ENCODE measurements at regions not wholly inside any gene's neighbourhood (a gene's known extent, or its start where the extent isn't known, plus 50 kb on each side); places are given as distances from the start of the nearest gene placed in this dataset.

- TF ChIP-seq NFIC (IDR thresholded peaks at IDR 0.05; ENCODE audit: borderline replicate concordance) (no peak), CTCF (IDR thresholded peaks at IDR 0.05) (no peak), SMC3 (IDR thresholded peaks at IDR 0.05; ENCODE audit: low read depth, low read length) (no peak)
These were observed 106.9 kb downstream of the WT1 start (continued) for GRCh38 chr11:32328392-32328791.

GRCh38 chr11:32331098-32331497, 104.2 kb downstream of the WT1 start:
- Histone ChIP-seq H3K36me3 (replicated peaks in 1 of 2; ENCODE audit: control insufficient read depth in 1 of 2, insufficient read depth in 2 of 2, low read length in 1 of 2) (no peaks in the 10 kb centered on the region), H3K9ac (no peak overlapping the region), H3K27ac (ENCODE audit: low read depth in 2 of 2, low read length in 1 of 2) (no peak overlapping the region), H3K9me2 (no peaks in the 10 kb centered on the region), H3K4me1 (ENCODE audit: control insufficient read depth in 1 of 2, insufficient read depth in 2 of 2, low read depth in 1 of 2, low read length in 1 of 2) (peaks cover 0 to 8% of the 10 kb centered on the region in 2 experiments; a peak in 1 of 4 replicates), H3K4me3 (ENCODE audit: low read depth in 2 of 2, low read length in 1 of 2) (no peak overlapping the region), H3K4me2 (no peak overlapping the region), H3F3A (replicated peaks; ENCODE audit: insufficient read depth) (no peaks in the 10 kb centered on the region), H3K27me3 (ENCODE audit: insufficient read depth) (peaks cover 7% of the 10 kb centered on the region; the same call in 1 of the 2 replicates), H4K20me1 (ENCODE audit: insufficient read depth) (no peaks in the 10 kb centered on the region), H3K9me3 (no peaks in the 10 kb centered on the region), H2AFZ (ENCODE audit: low read depth) (no peak overlapping the region), H3K79me2 (ENCODE audit: insufficient read depth) (no peaks in the 10 kb centered on the region)
- 42% methylated on average over 8 of the region's 10 CpGs for WGBS (ENCODE audit: low lambda C conversion rate)
- TF ChIP-seq, protein P1, sequence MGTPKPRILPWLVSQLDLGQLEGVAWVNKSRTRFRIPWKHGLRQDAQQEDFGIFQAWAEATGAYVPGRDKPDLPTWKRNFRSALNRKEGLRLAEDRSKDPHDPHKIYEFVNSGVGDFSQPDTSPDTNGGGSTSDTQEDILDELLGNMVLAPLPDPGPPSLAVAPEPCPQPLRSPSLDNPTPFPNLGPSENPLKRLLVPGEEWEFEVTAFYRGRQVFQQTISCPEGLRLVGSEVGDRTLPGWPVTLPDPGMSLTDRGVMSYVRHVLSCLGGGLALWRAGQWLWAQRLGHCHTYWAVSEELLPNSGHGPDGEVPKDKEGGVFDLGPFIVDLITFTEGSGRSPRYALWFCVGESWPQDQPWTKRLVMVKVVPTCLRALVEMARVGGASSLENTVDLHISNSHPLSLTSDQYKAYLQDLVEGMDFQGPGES (IDR thresholded peaks at IDR 0.05; ENCODE audit: low read depth, low read length), result no peak
- TF ChIP-seq RCOR1 (IDR thresholded peaks at IDR 0.05; ENCODE audit: low read length) (no peak), EP300 (IDR thresholded peaks at IDR 0.05; ENCODE audit: borderline replicate concordance in 1 of 2, low read depth in 1 of 2, low read length in 1 of 2) (no peak), USF2 (IDR thresholded peaks at IDR 0.05; ENCODE audit: borderline replicate concordance, low read depth, low read length) (no peak), POLR2AphosphoS5 (IDR thresholded peaks at IDR 0.05; ENCODE audit: low read depth, low read length) (no peak), RXRA (IDR thresholded peaks at IDR 0.05; ENCODE audit: borderline replicate concordance, low read depth) (no peak), SIN3A (IDR thresholded peaks at IDR 0.05; ENCODE audit: borderline replicate concordance, low read depth, low read length) (no peak), RAD21 (IDR thresholded peaks at IDR 0.05; ENCODE audit: low read length) (no peak), CHD2 (IDR thresholded peaks at IDR 0.05; ENCODE audit: low read length, partially characterized antibody) (no peak), FOSL2 (IDR thresholded peaks at IDR 0.05; ENCODE audit: borderline replicate concordance, low read depth) (no peak)
- TF ChIP-seq, protein P2, sequence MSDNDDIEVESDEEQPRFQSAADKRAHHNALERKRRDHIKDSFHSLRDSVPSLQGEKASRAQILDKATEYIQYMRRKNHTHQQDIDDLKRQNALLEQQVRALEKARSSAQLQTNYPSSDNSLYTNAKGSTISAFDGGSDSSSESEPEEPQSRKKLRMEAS (IDR thresholded peaks at IDR 0.05; ENCODE audit: low read depth), result no peak
- POLR2A ChIA-PET, result no interaction called here
- CTCF ChIA-PET, result no interaction called here
- DNase-seq, result no peak
